ENCODE measurements at regions not wholly inside any gene's neighbourhood (a gene's known extent, or its start where the extent isn't known, plus 50 kb on each side); places are given as distances from the start of the nearest gene placed in this dataset.

- no peak overlapping the region for H3K27ac ChIP-seq
- TF ChIP-seq ZFX (IDR thresholded peaks at IDR 0.05; ENCODE audit: borderline replicate concordance): no peak
Measured at GRCh38 chr5:56313596-56313995, 80.5 kb upstream of the ANKRD55 start.

DNA sequence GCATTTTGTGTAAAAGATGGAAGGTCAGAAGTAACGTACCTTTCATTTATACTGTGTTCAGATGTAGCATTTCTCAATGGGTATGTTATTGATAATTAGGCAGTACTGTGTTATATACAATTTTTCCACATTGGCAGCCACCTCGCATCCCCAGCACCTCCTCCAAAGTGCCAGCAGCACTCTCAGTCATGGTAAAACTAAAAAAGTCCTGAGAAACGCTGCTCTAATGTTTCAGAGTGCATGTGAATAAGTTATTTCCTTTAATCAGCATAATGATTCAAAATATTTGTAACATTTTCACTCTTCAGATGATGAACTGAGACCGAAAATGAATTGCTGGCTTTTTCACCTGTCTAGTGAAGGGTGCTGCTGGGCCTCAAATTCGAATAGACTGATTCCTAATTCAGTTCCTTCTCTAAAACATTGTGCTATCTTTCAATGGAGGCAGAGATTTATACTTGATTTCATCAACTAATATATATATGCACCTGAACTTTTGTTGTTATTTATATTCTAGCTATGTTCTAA is 79.9 kb upstream of the ANKRD55 start:
- TF ChIP-seq ZFX (IDR thresholded peaks at IDR 0.05; ENCODE audit: borderline replicate concordance): no peak
- no peak overlapping the region for H3K27ac ChIP-seq

DNA sequence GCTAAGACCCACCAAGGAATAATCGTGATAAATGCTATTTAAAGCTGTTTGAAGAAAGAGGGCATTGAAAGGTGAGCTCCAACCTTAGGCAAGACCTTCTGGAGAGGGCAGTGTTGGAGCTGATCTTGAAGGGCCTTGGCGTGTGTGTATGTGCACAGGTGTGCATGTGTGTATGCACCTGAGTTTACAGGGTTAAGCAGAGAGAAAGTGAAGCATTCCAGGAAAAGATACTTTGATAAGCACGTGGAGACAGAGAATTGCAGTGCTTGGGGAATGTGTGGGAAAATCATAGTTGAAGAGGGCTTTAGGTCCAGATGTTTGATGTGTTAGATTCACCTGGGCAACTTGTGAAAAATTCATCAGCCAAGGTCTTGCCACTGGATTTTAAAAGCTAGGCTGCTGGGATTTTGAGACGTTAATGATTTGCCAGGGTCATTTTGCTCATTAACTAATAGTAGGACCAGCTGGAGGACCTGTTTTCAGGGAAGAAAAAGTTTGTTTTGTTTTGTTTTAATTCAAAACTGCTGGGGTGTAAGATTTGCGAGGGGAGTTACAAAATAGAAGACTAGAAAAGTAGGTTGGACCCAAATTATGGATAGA is 78.3 kb upstream of the ANKRD55 start:
- no peak overlapping the region for H3K27ac ChIP-seq
- TF ChIP-seq CTCF (IDR thresholded peaks at IDR 0.05) (no peak), ZFX (IDR thresholded peaks at IDR 0.05; ENCODE audit: borderline replicate concordance) (no peak)

GRCh38 chr5:56310711-56311204 is 77.6 kb upstream of the ANKRD55 start:
- no peak for TF ChIP-seq ZFX (IDR thresholded peaks at IDR 0.05; ENCODE audit: borderline replicate concordance)
- TF ChIP-seq CTCF (IDR thresholded peaks at IDR 0.05): no peak
- no peak overlapping the region for H3K27ac ChIP-seq

GRCh38 chr5:56309262-56309826 is 76.2 kb upstream of the ANKRD55 start:
- no peak overlapping the region for H3K27ac ChIP-seq
- TF ChIP-seq ZFX (IDR thresholded peaks at IDR 0.05; ENCODE audit: borderline replicate concordance) (no peak), CTCF (IDR thresholded peaks at IDR 0.05) (no peak)

DNA sequence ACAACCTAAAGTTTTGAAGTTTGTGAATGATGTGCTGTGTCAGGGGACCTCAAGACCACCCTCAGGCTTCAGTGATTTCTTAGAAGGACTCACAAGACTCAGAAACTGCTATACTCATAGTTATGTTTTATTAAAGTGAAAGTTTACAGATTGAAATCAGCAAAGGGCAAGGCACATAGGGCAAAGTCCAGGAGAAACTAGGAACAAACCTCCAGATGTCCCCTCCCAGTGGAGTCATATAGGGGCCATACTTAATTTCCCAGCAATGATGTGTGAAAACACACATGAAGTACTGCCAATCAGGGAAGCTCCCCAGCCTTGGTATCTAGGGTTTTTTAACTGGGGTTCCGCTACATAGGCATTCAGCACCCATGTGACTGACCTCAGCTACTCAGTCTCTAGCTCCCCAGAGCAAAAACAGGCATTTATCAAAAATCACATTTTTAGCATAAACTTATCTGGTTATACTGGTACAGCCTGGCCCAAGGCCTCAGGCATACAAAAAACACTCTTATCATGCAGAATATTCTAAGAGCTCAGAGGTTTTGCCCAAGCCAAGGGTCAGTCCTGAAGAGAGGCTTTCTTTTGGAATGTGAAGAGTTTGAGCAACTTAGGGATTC is 74.7 kb upstream of the ANKRD55 start:
- no peak overlapping the region for H3K27ac ChIP-seq
- TF ChIP-seq CTCF (IDR thresholded peaks at IDR 0.05): no peak
- no peak for TF ChIP-seq ZFX (IDR thresholded peaks at IDR 0.05; ENCODE audit: borderline replicate concordance)

GRCh38 chr5:56306433-56307150 is 73.5 kb upstream of the ANKRD55 start:
- H3K27ac ChIP-seq: no peak overlapping the region
- no peak for TF ChIP-seq CTCF (IDR thresholded peaks at IDR 0.05)
- no peak for TF ChIP-seq ZFX (IDR thresholded peaks at IDR 0.05; ENCODE audit: borderline replicate concordance)
